Astrocyte of the spinal cord (primary cell): ENCODE measurements at regions not wholly inside any gene's neighbourhood (a gene's known extent, or its start where the extent isn't known, plus 50 kb on each side); places are given as distances from the start of the nearest gene placed in this dataset.

Source experiments
- DNase-seq: peaks from one replicate; pipeline ENCODE4 v3.0.0; 2011; ENCODE audit warnings: low read depth, low spot score
- H3K4me3 ChIP-seq: 2 replicates; pipeline ENCODE4 v1.5.1; 2011; ENCODE audit warnings: low read depth, mild to moderate bottlenecking, low read length, moderate library complexity
- in situ Hi-C: cut with HindIII; loops from 2 replicates; pipeline ENCODE4 v1.10.0; 2017; ENCODE audit warnings: low sequenced_read_pairs
- TF ChIP-seq, protein P1 (sequence below): IDR thresholded peaks from 2 replicates; pipeline ENCODE4 v1.5.1; 2012; ENCODE audit warnings: low read depth, mild to moderate bottlenecking, low read length, inconsistent platforms

GRCh38 chr1:235022341-235022980, 106.2 kb downstream of the TOMM20 start:
- H3K4me3 ChIP-seq, result no peak overlapping the region
- in situ Hi-C loops, result no loop called here
- TF ChIP-seq, protein P1, sequence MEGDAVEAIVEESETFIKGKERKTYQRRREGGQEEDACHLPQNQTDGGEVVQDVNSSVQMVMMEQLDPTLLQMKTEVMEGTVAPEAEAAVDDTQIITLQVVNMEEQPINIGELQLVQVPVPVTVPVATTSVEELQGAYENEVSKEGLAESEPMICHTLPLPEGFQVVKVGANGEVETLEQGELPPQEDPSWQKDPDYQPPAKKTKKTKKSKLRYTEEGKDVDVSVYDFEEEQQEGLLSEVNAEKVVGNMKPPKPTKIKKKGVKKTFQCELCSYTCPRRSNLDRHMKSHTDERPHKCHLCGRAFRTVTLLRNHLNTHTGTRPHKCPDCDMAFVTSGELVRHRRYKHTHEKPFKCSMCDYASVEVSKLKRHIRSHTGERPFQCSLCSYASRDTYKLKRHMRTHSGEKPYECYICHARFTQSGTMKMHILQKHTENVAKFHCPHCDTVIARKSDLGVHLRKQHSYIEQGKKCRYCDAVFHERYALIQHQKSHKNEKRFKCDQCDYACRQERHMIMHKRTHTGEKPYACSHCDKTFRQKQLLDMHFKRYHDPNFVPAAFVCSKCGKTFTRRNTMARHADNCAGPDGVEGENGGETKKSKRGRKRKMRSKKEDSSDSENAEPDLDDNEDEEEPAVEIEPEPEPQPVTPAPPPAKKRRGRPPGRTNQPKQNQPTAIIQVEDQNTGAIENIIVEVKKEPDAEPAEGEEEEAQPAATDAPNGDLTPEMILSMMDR, result no peak
- peak; percentile 24 for DNase-seq

DNA sequence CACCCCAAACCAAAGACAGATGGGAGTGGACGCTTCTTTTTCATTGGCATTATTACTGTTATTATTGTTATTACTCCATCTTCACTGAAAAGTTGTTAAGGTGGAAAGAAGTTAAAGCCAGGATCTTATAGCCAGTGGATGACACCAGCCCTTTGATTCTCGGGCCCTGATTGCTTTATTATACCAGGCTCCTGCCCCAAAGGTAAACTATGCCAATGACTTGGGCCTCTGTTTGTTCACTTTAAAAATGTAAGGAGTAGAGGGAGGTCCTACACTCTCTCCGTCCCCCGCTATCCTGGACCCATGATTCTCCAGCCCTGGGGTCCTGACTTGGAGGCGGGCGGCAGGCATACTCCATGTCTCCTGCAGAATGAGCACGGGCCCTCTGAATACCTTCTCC, 106.8 kb downstream of the TOMM20 start:
- no peak for DNase-seq
- H3K4me3 ChIP-seq, result no peak overlapping the region
- in situ Hi-C loops, result no loop called here
- TF ChIP-seq, protein P1, result no peak

GRCh38 chr1:235021321-235021720, 107.3 kb downstream of the TOMM20 start:
- no peak for DNase-seq
- in situ Hi-C loops, result no loop called here
- H3K4me3 ChIP-seq, result no peak overlapping the region
- TF ChIP-seq, protein P1, result no peak

DNA sequence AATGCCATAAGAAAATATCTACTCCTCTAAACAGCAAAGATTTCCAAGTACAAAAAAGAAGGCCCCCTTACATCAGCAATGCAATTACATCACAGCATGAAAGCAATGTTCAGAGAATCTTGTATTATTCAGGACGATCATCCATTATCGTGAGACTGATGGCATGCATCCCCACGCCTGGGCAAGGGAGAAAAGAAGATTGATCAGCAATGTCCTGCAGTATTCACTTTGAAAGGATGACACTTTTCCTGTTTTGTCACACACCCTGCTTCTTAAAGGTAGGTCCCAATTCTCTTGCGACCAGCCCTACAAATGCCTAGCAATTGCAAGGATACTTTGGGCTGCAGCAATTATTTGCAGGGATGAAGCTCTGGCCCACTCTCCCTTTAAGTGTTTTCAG, 108.7 kb downstream of the TOMM20 start:
- DNase-seq, result no peak
- in situ Hi-C loops, result no loop called here

DNA sequence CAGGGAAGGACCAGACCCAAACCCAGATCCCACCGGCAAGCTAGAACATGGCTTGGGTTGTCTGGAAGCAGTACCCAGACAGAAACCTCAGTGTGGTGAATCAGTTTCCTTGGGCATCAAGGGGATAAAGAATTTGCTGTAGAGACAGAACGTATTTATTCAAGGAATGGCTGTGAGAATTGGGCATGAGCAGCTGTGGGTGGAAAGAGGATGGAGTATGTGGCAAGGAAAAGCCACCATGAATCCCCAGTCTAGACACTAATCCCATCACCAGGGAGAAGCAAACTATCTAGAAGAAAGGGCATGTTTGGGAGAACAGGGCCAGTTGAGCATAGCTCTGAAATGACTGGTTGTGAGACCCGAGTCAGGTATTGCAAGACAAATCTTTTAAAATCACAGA, 109.2 kb downstream of the TOMM20 start:
- peak; percentile 46 for DNase-seq
- in situ Hi-C loops, result no loop called here
- TF ChIP-seq, protein P1, result no peak
- no peak overlapping the region for H3K4me3 ChIP-seq

More for the DNA sequence above, 108.7 kb downstream of the TOMM20 start:
- TF ChIP-seq, protein P1, result no peak
- H3K4me3 ChIP-seq, result no peak overlapping the region

GRCh38 chr1:235018720-235019444, 109.8 kb downstream of the TOMM20 start:
- H3K4me3 ChIP-seq, result no peak overlapping the region
- in situ Hi-C loops, result no loop called here
- TF ChIP-seq, protein P1, result no peak
- no peak for DNase-seq
